Psoas muscle (tissue), 7 donors: ENCODE measurements at regions not wholly inside any gene's neighbourhood (a gene's known extent, or its start where the extent isn't known, plus 50 kb on each side); places are given as distances from the start of the nearest gene placed in this dataset.

Source experiments
- ATAC-seq, 4 donors: fragments of 200-7000 bp; cut with Tn5 transposase; one replicate each; pipeline ENCODE4 v1.9.1; 2020; ENCODE audit warnings: moderate library complexity in 3 of 4, mild to moderate bottlenecking in 2 of 4
- DNase-seq, 2 donors: peaks; one replicate each; pipeline ENCODE4 v3.0.0-alpha.2; 2020
- H3K27ac ChIP-seq: fragments of 200-600 bp; one replicate; pipeline ENCODE4 v1.8.0; 2022
- H3K27me3 ChIP-seq, 3 donors: fragments of 200-600 bp in 1 of 3; one replicate each; pipeline versions ENCODE4 v1.6.1 to v1.8.0; 2013 to 2022; ENCODE audit warnings: low read length in 2 of 3, mild to moderate bottlenecking in 2 of 3, moderate library complexity in 1 of 3; ENCODE audit not compliant: insufficient read depth in 3 of 3
- H3K36me3 ChIP-seq, 2 donors: fragments of 200-600 bp in 1 of 2; one replicate each; pipeline versions ENCODE4 v1.6.1 to v1.8.0; 2013 to 2022; ENCODE audit warnings: low read depth in 1 of 2, mild to moderate bottlenecking in 1 of 2, moderate library complexity in 1 of 2; ENCODE audit not compliant: insufficient read depth in 1 of 2
- H3K4me1 ChIP-seq: fragments of 200-600 bp; one replicate; pipeline ENCODE4 v1.8.0; 2022
- H3K4me3 ChIP-seq: fragments of 200-600 bp; one replicate; pipeline ENCODE4 v1.8.0; 2022; ENCODE audit warnings: mild to moderate bottlenecking
- H3K9me3 ChIP-seq: fragments of 200-600 bp; one replicate; pipeline ENCODE4 v1.8.0; 2022
- WGBS, 3 donors: extraction: QIAGEN DNeasy Blood & Tissue Kit; methylation state at CpG; one replicate each; pipeline versions ENCODE4 v1.1.6 to v1.1.7; 2013; 5-methylcytosine and 5-hydroxymethylcytosine counted together
- intact Hi-C, 2 donors: fragments of 100-400 bp; cut with DNase I; formaldehyde crosslinking; loops; one replicate each; pipeline versions ENCODE4 v1.11.0 to v1.14.2; 2022
- TF ChIP-seq, protein P1 (sequence below): fragments of 200-600 bp; IDR thresholded peaks from one replicate; pipeline ENCODE4 v1.8.0; 2022; ENCODE audit warnings: antibody characterized with exemption
- donor health status: healthy with polysubstance abuse.
- donor health status: DM: no; HTN: no; CAD: no; lungs with moderate emphysema.
- donor health status: Bipolar disorder and iron deficiency.
- donor health status: healthy.
- donor health status: DM: yes; HTN: yes; CAD: no.
- donor health status: DM: no; HTN: no; CAD: no.
- donor health status: DM: yes; HTN: yes; CAD: no.

- H3K4me1 ChIP-seq = no peaks in the 10 kb centered on the region
- no peak overlapping the region for H3K27ac ChIP-seq
- intact Hi-C loops = no loop called here
- 93 to 94% (median 94%) methylated on average over 4 of the region's 4 CpGs for WGBS, 3 donors
- DNase-seq = no peak
- H3K27me3 ChIP-seq = no peaks in the 10 kb centered on the region
- TF ChIP-seq, protein P1, sequence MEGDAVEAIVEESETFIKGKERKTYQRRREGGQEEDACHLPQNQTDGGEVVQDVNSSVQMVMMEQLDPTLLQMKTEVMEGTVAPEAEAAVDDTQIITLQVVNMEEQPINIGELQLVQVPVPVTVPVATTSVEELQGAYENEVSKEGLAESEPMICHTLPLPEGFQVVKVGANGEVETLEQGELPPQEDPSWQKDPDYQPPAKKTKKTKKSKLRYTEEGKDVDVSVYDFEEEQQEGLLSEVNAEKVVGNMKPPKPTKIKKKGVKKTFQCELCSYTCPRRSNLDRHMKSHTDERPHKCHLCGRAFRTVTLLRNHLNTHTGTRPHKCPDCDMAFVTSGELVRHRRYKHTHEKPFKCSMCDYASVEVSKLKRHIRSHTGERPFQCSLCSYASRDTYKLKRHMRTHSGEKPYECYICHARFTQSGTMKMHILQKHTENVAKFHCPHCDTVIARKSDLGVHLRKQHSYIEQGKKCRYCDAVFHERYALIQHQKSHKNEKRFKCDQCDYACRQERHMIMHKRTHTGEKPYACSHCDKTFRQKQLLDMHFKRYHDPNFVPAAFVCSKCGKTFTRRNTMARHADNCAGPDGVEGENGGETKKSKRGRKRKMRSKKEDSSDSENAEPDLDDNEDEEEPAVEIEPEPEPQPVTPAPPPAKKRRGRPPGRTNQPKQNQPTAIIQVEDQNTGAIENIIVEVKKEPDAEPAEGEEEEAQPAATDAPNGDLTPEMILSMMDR = no peak
- ATAC-seq = no peak
- H3K36me3 ChIP-seq = no peaks in the 10 kb centered on the region
- peaks cover 8% of the 10 kb centered on the region for H3K9me3 ChIP-seq
- H3K4me3 ChIP-seq = no peak overlapping the region
Measured at GRCh38 chr13:33392794-33393405, 107.3 kb upstream of the STARD13 start.

- TF ChIP-seq, protein P1 = no peak
- DNase-seq = no peak
- peaks cover 8% of the 10 kb centered on the region for H3K9me3 ChIP-seq
- no peak overlapping the region for H3K4me3 ChIP-seq
- WGBS, 3 donors = 30 to 44% (median 42%) methylated on average over 3 of the region's 3 CpGs
- peak in 3 of 4 donors; percentile 40 to 82 (median 65) for ATAC-seq
- H3K27me3 ChIP-seq = no peaks in the 10 kb centered on the region
- no peaks in the 10 kb centered on the region for H3K4me1 ChIP-seq
- no peaks in the 10 kb centered on the region for H3K36me3 ChIP-seq
- intact Hi-C loops = no loop called here
- no peak overlapping the region for H3K27ac ChIP-seq
Measured at GRCh38 chr13:33394294-33394932, 108.9 kb upstream of the STARD13 start.

DNA sequence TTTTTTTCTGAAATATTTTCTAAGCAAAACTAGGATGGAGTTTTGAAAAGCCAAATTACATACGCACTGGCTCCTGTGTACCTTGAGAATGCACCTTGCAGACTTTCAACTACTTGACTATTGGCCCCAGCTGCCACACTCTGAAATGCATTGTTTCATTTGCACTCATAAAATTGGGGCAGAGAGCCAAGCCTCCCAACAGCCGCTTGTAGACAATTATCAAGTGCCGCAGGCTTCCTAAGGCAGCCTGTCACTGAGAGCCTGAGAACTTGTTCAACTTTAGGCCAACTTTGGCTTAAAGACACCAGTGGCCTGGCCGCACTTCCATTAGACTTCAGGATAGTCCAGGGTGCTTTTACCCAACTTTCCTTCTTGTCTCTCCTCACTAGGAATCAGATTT is 115.7 kb upstream of the STARD13 start:
- WGBS, 3 donors = 59 to 63% (median 62%) methylated on average over 4 of the region's 4 CpGs
- no peaks in the 10 kb centered on the region for H3K36me3 ChIP-seq
- no peak overlapping the region for H3K27ac ChIP-seq
- TF ChIP-seq, protein P1 = no peak
- intact Hi-C loops = no loop called here
- peaks cover 8% of the 10 kb centered on the region for H3K9me3 ChIP-seq
- DNase-seq = no peak
- no peaks in the 10 kb centered on the region for H3K4me1 ChIP-seq
- H3K27me3 ChIP-seq = no peaks in the 10 kb centered on the region
- ATAC-seq = no peak
- no peak overlapping the region for H3K4me3 ChIP-seq

DNA sequence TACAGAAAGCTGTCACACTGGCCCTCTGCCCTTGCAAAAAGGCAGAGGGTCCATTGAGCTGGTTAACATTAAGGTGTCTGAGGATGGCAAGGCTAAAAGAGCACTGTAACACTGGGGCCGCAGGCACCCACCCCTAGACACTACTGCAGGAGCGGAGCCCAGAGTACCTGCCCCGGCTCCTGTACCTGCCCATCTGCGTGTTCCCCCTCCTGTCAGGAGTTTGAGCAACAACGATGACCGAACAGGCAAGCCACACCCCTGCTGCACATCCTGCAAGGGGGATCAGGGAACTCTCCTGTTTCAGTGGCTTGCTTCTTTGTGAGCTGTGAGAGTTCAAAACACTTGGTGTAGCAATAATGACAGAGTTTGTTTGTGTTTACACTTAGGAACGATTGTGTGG is 117.4 kb upstream of the STARD13 start:
- Histone ChIP-seq H3K36me3 (no peaks in the 10 kb centered on the region), H3K4me1 (no peaks in the 10 kb centered on the region), H3K27me3 (no peaks in the 10 kb centered on the region), H3K4me3 (no peak overlapping the region), H3K9me3 (no peaks in the 10 kb centered on the region), H3K27ac (no peak overlapping the region)
- intact Hi-C loops = no loop called here
- TF ChIP-seq, protein P1 = no peak
- DNase-seq = no peak
- no peak for ATAC-seq
- 81 to 85% (median 85%) methylated on average over 7 of the region's 7 CpGs for WGBS, 3 donors
